ENCODE measurements at regions not wholly inside any gene's neighbourhood (a gene's known extent, or its start where the extent isn't known, plus 50 kb on each side); places are given as distances from the start of the nearest gene placed in this dataset.

DNA sequence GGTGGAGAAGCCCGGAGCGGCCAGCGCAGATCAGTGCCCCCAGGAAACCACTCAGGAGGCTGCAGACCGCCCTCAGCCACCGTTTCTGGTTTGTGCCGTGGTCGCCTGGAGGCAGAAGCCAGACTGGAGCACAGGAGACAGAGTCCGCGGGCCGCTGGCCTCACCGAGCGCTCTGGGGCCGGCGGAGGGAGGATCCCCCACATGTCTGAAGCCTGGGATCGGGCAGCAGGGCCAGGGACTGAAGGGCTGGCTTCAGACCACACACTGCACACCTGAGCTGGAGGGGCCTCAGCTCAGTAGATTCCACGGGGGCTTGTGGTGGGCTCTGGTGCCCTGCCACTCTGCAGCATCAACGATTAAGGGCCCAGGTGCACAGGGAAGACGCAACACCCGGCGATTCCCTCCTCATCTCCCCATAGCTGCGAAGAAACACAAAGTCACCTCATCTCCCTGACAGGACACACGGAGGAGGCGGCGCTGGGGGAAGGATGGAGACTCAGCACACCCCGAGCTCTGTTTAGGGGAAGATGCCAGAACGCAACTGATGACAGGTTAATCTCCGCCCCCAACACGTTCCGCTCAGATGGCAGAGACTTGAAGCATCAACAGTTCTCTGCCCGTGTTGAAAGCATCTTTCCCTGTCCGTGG, 408.1 kb downstream of the GALR1 start:
- no peak overlapping the region for H3K4me3 ChIP-seq (ENCODE audit: low read depth, low read length)
- no peak for TF ChIP-seq CTCF (conservative IDR thresholded peaks at IDR 0.05; ENCODE audit: low read depth, low read length)

DNA sequence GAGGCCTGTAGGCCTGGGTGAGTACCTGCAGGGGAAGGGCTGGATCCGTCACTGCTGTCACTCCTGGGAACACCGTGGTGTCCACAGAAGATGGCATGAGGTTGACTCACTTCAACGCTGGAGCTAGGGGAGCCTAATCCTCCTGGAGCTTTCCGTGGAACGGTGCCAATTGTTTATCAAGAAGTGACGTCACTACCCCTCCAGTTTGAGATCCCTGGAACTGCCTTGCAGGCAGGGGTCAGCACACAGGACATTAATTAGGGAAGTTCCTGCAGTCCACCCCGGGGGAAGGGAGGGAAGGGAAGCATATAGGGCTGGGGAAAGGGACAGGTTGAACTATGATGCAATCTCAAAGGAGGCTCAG, 408.6 kb downstream of the GALR1 start:
- no peak for DNase-seq (ENCODE audit: low read depth)
- no peak for TF ChIP-seq CTCF (conservative IDR thresholded peaks at IDR 0.05; ENCODE audit: low read depth, low read length)
- no peak overlapping the region for H3K4me3 ChIP-seq (ENCODE audit: low read depth, low read length)

More for the DNA sequence above, 408.1 kb downstream of the GALR1 start:
- no peak for DNase-seq (ENCODE audit: low read depth)

- TF ChIP-seq CTCF (conservative IDR thresholded peaks at IDR 0.05; ENCODE audit: low read depth, low read length): no peak
- no peak for DNase-seq (ENCODE audit: low read depth)
- H3K4me3 ChIP-seq (ENCODE audit: low read depth, low read length): no peak overlapping the region
Observed at GRCh38 chr18:77658751-77659448, 409.3 kb downstream of the GALR1 start.

DNA sequence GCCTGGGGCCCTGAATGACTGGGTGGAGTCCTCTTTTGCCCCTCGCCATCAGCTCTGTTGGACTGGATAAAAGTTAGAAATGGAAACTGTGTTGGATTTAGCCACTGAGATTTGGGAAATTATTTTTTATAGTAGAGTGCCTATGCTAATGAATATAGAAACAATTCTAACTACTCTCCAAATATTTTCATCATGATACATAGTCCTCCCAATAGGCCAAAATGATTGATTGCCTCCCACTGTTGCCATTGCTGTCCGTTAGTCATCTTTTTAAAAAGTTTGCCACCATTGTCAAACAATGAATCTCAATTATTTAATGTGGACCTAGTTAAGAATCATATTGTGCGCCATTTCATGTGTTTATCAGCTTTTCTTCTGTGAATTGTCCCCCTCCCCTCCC, 417.0 kb downstream of the GALR1 start:
- no peak for TF ChIP-seq CTCF (conservative IDR thresholded peaks at IDR 0.05; ENCODE audit: low read depth, low read length)
- H3K4me3 ChIP-seq (ENCODE audit: low read depth, low read length): no peak overlapping the region
- no peak for DNase-seq (ENCODE audit: low read depth)

DNA sequence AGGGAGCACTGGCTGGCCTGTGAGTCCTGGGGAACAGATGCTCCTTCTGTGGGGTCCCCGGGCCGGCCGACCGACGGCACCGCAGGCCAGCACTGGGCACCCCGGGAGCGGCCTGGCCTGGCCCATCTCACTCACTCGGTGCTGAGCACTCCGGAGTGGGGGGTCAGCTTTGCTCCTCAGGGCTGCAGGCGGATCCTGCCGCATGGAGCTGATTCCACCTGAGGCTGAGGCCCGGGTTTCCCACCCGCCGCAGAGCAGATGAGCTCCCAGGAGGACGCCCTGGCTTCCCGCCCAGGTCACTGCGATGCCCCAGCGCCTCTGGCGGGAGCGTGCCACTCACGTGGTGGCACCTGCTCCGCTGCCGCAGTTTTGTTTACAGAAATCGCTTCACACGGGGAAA, 418.6 kb downstream of the GALR1 start:
- no peak for TF ChIP-seq CTCF (conservative IDR thresholded peaks at IDR 0.05; ENCODE audit: low read depth, low read length)
- DNase-seq (ENCODE audit: low read depth): no peak
- H3K4me3 ChIP-seq (ENCODE audit: low read depth, low read length): no peak overlapping the region

DNA sequence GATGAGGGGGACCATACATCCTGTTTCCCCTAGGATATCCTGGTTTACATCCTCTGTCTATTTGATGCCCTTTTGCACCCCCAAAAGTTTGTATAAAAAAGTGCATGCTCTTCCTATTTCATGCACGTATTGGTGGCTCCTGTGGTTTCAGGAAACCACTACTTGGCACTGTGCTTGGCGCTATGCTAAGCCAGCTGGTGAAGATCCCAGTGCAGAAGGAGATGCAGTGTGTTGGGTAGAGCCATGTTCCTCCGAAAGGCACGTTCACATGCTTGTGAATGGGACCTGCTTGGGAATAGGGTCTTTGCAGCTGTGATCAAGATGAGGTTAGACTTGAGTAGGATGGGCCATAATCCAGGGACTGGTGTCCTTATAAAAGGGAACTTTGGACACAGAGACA, 419.7 kb downstream of the GALR1 start:
- no peak for DNase-seq (ENCODE audit: low read depth)
- no peak for TF ChIP-seq CTCF (conservative IDR thresholded peaks at IDR 0.05; ENCODE audit: low read depth, low read length)
- no peak overlapping the region for H3K4me3 ChIP-seq (ENCODE audit: low read depth, low read length)
